GM19025 (cell line): ENCODE measurements at regions not wholly inside any gene's neighbourhood (a gene's known extent, or its start where the extent isn't known, plus 50 kb on each side); places are given as distances from the start of the nearest gene placed in this dataset.
"Not testable (repeated sequence)": the region's sequence is repeated elsewhere in the genome, so short reads cannot be mapped to it uniquely, and the experiment has no call there.

Experiments used
- ATAC-seq: cut with Tn5 transposase; IDR thresholded peaks from one replicate; pipeline ENCODE4 v1.9.1; 2021; ENCODE audit warnings: mild to moderate bottlenecking, low read depth, moderate library complexity; ENCODE audit not compliant: unreplicated experiment

DNA sequence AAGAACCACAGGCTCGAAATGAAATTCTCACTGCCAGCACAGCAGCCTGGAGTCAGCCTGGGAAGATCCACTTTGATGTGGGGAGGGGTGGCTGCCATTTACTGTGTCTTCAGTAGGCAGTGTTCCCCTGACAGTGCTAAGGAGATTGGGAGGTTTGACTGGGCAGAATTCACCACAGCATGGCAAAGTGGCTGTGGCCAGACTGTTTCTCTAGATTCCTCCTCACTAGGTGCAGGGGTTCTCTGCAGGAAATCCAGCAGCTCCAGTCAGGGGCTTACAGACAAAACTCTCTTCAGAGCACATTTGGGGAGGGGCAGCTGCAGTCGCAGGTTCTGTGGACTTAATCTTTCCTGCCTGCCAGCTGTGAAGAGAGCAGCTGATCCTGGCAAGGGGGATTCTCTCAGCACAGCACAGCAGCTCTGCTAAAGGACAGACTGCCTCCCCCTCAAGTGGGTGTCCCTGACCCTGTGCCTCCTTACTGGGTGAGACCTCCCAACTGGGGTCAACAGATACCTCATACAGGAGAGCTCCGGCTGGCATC, 1174.0 kb downstream of the RAPGEF2 start:
- ATAC-seq, result no peak

DNA sequence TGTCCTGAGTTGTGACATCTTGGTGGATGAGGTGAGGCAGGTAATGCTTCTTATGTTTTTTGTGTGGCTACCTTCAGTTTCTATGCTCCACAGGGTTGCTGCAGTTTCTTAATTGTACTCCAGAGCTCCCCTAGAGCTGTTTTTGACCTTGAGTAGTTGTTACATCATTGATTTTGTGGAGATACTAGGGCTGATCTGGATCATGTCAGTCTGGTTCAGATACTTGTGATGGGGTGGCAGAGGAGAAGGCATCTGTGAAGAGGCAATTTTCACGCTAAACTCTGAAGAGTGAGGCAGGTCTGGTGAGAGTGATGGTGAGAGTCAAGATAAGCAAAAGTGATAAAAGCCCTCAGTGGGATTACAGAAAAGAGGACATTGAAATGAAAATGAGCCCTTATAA, 1180.2 kb downstream of the RAPGEF2 start:
- no peak for ATAC-seq

DNA sequence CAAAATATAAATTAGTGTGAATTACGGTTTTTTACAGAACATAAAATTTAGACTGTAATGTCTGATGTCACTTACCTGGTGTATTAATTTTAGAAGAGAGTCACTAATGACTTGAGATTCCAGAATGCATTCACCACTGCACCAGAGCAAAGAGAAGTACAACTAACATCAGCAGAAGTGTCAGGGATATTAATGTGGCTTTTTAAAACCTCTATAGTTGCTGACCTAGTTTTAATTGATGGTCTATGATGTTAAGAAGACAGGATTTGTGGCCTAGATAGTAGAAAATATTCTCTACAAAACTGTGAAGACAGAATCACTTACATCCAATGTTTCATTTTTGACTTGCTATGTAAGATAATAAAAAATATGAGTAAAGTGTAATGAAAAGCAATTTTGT, 1181.6 kb downstream of the RAPGEF2 start:
- no peak for ATAC-seq

DNA sequence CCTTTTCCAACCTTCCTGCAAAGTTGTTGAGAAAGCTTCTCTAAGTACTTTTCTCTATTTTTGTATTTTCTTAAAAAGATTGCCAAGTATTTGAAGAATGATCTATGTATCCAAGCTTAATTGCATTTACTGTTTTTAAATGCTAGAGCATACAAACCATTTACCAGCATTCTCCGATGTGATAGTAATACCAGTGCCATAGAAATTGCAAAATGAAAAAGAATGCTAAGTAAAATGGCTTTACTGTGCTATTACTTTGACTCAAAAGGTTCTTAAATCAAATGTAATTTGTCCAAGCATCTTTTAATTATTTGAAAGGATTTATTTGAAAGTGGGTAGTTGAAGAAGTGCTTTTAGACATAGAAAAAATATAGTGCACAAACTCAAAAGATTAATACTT, 1183.2 kb downstream of the RAPGEF2 start:
- no peak for ATAC-seq

DNA sequence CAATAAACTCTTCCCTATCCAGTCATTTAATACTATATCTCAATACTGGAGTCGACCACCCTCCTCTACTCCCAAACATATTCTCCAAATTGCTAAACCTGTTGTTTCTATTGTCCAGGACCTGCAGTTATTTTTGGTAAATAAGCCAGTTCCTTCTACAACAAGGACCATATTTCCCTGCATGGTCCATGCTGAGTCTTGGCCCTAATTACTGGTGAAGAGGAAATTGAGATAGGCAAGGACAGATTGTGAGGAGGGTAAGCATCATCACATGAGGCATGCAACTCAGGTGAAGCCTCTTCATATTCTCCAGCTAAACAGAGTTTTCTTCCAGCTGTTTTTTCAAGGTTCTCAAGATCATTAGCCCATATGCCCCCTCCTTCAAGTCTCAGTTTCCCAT, 1193.6 kb downstream of the RAPGEF2 start:
- no peak for ATAC-seq

DNA sequence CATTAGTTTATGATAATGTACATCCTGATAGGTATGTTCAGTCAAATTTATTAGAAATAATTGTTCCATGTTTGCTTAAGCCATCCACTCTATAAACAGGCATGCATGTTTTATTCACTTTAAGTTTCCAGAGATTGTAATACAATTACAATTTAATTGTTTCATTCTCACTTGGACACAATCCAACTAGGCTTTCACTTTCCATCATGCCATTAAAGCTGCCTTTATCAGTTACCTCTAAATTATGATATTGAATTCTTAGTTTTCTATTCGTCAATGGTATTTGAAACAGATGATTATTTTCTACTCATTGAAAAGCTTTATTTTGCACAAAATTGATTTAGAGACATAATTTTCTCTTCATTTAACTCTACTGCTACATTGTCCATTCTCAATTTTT, 1196.3 kb downstream of the RAPGEF2 start:
- ATAC-seq, result no peak

DNA sequence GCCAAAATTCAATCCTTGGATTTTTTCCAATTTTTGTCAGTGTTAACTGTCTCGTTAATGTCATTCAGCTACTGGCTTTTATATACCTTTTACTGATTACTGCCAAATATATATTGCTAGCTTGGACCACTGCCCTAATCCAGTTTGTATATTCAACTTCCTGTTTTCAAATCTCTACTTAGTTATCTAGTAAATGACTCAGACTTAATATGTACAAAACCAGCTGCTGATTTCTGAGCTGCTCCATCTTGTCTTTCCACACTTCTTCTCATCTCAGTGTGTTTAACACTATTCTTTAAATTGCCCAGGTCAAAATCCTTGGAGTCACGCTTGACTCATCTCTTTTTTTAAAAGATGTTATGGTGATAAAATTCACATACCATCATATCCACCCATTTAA, 1196.7 kb downstream of the RAPGEF2 start:
- no peak for ATAC-seq

DNA sequence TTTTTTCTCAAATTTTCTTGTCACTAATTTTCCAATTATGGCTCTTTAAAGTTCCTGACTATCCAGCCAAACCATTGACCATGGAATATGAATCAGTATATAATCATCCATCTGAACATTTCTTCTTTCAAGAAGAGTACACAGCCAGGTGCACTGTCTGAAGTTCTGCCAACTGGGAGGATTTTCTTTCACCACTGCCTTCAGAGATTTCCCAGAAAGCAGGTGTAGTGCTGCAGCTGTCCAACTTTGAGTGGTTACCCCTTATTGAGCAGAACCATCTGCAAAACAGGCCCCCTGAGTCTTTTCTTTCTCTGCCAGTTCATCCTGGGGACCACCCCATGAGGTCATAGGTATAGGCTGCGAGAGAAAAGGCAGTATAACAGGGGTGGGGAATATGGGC, 1213.2 kb downstream of the RAPGEF2 start:
- ATAC-seq, result no peak

DNA sequence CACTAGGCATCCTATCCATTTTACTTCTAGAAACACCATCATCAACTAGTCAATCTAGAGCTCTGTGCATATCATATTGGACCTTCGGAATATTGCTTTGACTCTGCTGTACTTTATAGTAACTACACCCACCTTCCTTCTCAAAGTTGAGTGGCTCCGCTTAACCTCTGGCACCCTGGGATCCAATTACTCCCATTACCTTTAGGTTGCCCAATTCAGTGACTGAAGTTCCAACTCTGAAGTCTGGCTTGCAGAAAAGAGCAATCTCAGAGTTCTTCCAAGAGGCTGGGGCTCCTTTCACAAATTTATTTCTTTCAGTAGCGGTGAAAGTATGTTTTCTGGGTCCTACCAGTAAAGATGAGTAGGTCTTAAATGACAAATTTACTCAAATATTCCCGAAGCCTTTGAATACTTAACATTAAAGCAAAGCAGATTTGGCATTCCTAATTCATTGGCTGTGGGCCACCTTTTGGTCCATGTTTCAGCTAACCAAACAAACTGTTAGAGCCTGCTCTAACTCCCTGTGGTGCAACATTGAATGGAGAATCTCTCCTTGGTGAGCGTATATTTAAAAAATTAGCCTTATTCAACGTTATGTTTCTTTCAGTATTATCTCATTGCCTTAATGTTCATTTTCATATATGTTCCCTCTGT, 1215.8 kb downstream of the RAPGEF2 start:
- no peak for ATAC-seq

DNA sequence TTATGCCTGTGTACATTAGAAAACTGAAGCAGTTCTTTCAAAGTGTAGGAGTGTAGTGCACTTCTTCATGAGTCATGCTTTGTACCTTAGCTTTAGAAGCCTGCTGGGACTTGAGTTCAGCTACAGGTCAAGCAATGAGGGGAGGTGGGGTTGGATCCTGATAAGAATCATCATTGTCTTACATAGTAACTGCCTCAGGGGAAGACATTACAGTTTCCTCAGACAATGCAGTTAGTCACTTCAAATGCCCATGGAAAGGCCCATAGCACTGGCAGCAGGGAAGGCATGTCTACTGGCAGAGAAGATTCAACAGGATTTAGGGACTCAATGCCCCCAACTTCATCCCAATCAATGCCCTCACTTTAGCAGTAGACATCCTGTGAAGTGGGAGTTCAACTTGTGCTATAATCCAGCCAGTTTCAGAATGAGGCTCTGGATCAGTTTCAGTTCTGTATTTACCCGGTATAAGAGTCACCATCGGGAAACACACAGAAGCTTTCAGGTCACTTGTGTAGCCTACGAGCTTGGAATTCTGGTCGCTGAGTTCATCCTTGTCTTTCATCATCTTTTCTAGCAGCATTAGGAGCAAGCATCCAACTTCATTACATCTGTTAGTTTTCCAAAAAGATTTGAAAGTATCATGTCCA, 1216.5 kb downstream of the RAPGEF2 start:
- no peak for ATAC-seq

DNA sequence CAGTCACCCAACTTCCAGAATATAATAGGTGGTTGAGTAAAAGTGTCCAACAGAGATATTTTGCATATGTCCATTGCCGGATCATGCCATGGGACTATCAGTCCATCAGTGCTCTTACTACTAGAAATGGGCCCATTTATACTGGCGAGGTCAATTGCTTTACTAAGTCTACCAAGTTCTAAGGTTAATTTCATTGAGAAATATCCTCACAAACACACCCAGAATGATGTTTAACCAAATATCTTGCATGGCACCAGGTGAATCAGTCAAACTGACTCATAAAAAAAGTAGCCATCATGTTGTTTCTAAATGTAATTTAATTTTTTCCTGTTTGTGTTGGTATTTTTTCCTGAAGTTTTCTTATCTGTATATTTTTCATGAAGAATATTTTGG, 1217.0 kb downstream of the RAPGEF2 start:
- no peak for ATAC-seq

DNA sequence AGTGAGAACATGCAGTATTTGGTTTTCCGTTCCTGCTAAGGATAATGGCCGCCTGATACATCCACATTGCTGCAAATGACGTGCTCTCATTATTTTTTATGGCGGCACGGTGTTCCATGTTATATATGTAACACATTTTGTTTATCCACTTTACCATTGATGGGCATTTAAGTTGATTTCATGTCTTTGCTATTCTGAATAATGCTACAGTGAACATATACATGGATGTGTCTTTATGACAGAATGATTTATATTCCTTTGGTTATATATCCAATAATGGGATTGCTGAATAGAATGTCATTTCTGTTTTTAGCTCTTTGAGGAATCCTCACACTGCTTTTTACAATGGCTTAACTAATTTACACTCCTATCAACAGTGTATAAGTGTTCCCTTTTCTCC, 1223.2 kb downstream of the RAPGEF2 start:
- ATAC-seq, result no peak

DNA sequence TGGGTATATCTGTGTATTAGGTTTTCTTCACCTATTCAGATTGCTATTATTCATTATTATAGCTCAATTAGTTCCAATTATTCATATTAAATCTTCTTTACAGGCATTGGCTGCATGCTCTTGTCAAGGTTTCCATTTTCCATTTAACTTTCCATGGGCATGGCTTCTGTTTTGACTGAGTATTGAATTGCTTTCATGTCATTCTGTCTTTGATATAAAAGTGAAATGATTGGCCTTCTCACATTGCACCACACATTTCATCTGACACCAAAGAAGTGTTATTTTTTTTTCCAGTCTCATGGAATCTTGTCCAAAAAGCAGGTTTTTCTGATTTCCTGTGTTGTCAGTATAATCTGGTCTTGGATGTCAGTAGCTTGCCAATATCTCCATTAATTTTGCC, 1244.3 kb downstream of the RAPGEF2 start:
- ATAC-seq, result no peak

DNA sequence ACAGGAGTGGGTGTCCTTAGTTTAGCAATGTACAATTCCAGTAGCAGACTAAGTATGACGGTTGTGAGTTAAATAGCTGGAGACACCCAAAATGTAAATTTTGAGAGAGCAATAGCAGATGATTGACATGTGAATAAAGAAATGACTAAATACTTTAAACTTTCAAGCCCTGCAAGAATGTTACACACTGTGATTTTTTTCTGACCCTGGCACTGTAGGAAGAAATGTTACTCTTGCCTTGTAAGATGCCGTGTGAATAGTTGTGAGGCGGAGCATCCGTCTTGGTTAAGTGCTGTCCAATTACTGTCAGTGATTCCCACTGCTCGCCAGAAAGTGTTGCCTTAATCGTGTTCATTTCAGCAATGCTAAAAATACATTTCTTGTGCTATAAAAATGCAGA, 1248.1 kb downstream of the RAPGEF2 start:
- no peak for ATAC-seq

DNA sequence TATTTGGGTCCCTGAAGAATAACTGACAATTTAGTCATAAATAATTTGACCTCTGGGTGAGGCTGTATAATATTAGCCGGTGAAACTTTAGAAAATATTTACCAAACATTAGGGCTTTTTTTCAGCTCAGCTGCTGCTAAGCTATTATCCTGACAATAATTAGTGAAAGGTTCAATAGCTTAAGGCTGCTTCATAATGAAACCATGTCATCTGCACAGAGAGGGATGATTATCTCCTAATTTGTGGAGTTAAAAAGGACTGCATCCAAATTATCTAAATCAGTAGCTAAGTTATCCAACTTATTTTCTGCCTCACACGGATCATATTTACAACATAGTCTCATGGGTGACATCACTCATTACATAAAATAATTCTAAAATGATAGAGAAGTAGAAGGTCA, 1249.8 kb downstream of the RAPGEF2 start:
- ATAC-seq, result no peak

DNA sequence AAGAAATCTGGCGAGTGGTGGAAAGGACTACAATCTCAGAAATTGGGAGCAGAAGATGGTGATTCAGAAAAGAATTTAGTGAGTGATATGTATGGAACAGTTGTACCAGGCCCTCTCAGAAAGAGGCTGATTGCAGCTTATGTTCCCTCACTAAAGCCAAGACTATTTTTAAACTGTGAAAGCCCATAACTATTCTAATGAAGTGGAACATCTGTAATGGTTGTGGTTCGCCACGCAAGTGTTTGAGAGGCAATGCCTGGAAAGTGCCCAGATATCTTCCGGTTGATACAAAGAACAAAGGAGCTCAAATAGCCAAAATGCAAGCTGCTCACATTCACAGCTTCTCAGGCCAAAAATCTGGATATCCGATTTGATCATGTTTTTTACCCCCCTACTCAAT, 1250.7 kb downstream of the RAPGEF2 start:
- ATAC-seq, result no peak

DNA sequence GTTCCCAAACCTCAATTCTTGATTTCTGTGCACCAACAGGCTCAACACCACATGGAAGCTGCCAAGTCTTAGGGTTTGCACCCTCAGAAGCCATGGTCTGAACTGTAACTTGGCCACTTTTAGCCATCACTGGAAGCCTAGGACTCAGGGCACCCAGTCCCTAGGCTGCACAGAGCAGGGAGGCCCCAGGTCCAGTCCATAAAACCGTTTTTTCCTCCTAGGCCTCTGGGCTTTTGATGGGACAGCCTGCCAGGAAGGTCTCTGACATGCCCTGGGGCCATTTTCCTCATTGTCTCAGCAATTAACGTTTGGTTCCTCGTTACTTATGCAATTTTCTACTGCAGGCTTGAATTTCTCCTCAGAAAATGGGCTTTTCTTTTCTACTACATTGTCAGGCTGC, 1259.6 kb downstream of the RAPGEF2 start:
- ATAC-seq, result no peak

DNA sequence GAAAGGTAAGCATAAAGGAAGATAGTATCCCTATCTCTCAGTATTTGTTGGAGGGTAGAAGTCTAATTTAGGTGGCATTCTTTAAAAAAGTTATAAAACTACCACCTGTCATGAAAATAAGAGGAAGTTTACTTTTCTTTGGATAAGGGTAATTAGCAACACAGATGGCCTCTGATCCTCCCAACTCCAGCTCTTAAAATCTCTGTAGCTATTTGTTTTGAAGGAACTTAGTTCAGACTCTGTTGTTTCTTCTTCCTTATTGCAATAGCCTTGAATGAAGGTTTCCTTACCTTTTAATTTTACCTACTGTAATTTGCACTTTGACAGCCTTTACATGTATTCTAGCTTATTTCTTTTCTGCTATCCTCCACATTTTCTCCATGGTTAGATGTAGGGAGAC, 1261.3 kb downstream of the RAPGEF2 start:
- no peak for ATAC-seq

DNA sequence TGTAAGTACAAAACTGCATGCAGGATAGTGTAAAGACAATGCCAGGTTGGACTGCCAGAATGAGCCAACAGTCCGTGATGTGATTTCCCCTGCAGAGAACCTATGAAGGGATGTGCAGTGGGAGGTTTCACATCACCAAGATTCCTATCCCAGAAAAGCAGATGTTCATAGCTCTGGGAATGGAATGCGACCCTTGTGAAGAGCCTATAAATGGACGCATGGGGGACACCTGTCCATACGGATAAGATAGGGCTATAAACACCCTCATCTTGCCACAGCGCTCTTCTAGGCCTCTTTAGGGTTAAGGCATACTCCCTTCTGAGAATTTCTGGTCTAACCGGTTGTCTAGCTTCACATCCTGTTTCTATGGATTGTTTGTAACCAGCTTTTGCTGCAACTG, 1261.8 kb downstream of the RAPGEF2 start:
- ATAC-seq, result not testable (repeated sequence)

DNA sequence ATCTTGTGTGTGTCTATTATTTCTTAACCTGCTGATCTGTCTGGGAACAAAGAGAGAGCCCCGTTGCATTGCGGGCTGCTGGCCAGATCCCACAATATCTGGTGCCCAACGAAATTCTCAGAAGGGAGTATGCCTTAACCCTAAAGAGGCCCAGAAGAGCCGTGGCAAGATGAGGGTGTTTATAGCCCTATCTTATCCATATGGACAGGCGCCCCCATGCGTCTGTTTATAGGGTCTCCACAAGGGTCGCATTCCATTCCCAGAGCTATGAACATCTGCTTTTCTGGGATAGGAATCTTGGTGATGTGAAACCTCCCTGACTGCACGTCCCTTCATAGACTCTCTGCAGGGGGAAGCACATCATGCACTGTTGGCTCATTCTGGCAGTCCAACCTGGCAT, 1262.5 kb downstream of the RAPGEF2 start:
- ATAC-seq, result not testable (repeated sequence)

DNA sequence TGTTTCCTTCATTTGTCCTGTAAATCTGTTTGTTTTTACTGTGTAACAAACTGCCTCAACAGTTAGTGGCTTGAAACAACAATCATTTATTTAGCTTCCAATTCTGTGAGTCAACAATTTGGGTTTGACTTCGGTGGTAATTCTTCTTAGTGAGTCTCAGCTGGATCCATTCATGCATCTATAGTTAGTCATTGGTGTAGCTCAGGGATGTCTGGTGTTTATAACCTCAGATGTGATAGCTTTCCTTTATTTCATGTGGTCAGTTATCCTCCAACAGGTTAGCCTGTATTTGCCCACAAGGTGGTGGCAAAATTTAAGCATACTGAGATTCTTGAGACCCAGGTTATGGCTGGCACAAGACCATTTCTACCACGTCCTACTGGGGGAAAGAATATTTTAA, 1267.2 kb downstream of the RAPGEF2 start:
- no peak for ATAC-seq

DNA sequence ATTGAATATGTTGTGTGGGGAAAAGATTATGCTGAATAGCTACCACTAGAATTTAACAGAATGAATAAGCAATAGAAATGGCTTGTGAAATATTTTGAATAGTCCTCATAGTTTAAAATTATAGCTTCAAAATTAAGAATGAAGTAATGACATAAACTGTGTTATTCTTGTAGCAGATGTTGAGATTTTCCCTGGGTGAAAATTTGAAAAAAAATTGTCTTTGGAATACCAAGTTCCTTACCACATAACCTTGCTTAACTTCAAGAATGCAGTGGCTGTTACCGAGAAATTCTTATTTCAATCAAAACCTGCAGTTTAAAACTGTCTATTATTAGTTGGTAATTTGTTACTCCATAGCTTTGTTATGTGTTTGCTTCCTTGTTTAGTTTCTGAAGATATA, 1268.6 kb downstream of the RAPGEF2 start:
- ATAC-seq, result no peak
